ENCODE measurements at regions not wholly inside any gene's neighbourhood (a gene's known extent, or its start where the extent isn't known, plus 50 kb on each side); places are given as distances from the start of the nearest gene placed in this dataset.

- no peak for DNase-seq (ENCODE audit: low read depth in 2 of 3, low spot score in 2 of 3)
Measured at GRCh38 chr4:184879271-184879670, 53.5 kb upstream of the ACSL1 start.

- DNase-seq (ENCODE audit: low read depth in 2 of 3, low spot score in 2 of 3), result no peak
Measured at GRCh38 chr4:184882276-184882675, 56.5 kb upstream of the ACSL1 start.

- no peak for DNase-seq (ENCODE audit: low read depth in 2 of 3, low spot score in 2 of 3)
Measured at GRCh38 chr4:184883024-184883423, 57.3 kb upstream of the ACSL1 start.

GRCh38 chr4:184884883-184885282 lies 59.1 kb upstream of the ACSL1 start:
- DNase-seq (ENCODE audit: low read depth in 2 of 3, low spot score in 2 of 3), result no peak

- DNase-seq (ENCODE audit: low read depth in 2 of 3, low spot score in 2 of 3), result no peak
Measured at GRCh38 chr4:184885602-184886001, 59.8 kb upstream of the ACSL1 start.

- DNase-seq (ENCODE audit: low read depth in 2 of 3, low spot score in 2 of 3), result no peak
Measured at GRCh38 chr4:184887333-184887732, 61.6 kb upstream of the ACSL1 start.

GRCh38 chr4:184887947-184888346 lies 62.2 kb upstream of the ACSL1 start:
- no peak for DNase-seq (ENCODE audit: low read depth in 2 of 3, low spot score in 2 of 3)

- peak in 1 of 3 donors; percentile 12 for DNase-seq (ENCODE audit: low read depth in 2 of 3, low spot score in 2 of 3)
Measured at GRCh38 chr4:184889666-184890335, 64.0 kb upstream of the ACSL1 start.

GRCh38 chr4:184890499-184890898 lies 64.7 kb upstream of the ACSL1 start:
- peak in 1 of 3 donors; percentile 47 for DNase-seq (ENCODE audit: low read depth in 2 of 3, low spot score in 2 of 3)

- no peak for DNase-seq (ENCODE audit: low read depth in 2 of 3, low spot score in 2 of 3)
Measured at GRCh38 chr4:184891816-184892397, 66.1 kb upstream of the ACSL1 start.

GRCh38 chr4:184892999-184893398 lies 67.2 kb upstream of the ACSL1 start:
- no peak for DNase-seq (ENCODE audit: low read depth in 2 of 3, low spot score in 2 of 3)

GRCh38 chr4:184893801-184894571 lies 68.2 kb upstream of the ACSL1 start:
- DNase-seq (ENCODE audit: low read depth in 2 of 3, low spot score in 2 of 3), result no peak

GRCh38 chr4:184895012-184895695 lies 69.4 kb upstream of the ACSL1 start:
- peak in 1 of 3 donors; percentile 7 for DNase-seq (ENCODE audit: low read depth in 2 of 3, low spot score in 2 of 3)

- DNase-seq (ENCODE audit: low read depth in 2 of 3, low spot score in 2 of 3), result no peak
Measured at GRCh38 chr4:184896868-184897715, 71.3 kb upstream of the ACSL1 start.

GRCh38 chr4:184897895-184898294 lies 72.1 kb upstream of the ACSL1 start:
- no peak for DNase-seq (ENCODE audit: low read depth in 2 of 3, low spot score in 2 of 3)

GRCh38 chr4:184898793-184899192 lies 73.0 kb upstream of the ACSL1 start:
- no peak for DNase-seq (ENCODE audit: low read depth in 2 of 3, low spot score in 2 of 3)

- DNase-seq (ENCODE audit: low read depth in 2 of 3, low spot score in 2 of 3), result no peak
Measured at GRCh38 chr4:184899261-184900134, 73.7 kb upstream of the ACSL1 start.

GRCh38 chr4:184900184-184900583 lies 74.4 kb upstream of the ACSL1 start:
- no peak for DNase-seq (ENCODE audit: low read depth in 2 of 3, low spot score in 2 of 3)

- DNase-seq (ENCODE audit: low read depth in 2 of 3, low spot score in 2 of 3), result no peak
Measured at GRCh38 chr4:184902550-184902949, 76.8 kb upstream of the ACSL1 start.
